Right kidney (tissue), 1 donor: ENCODE measurements at regions not wholly inside any gene's neighbourhood (a gene's known extent, or its start where the extent isn't known, plus 50 kb on each side); places are given as distances from the start of the nearest gene placed in this dataset.

Experiments
- DNase-seq: peaks from one replicate; pipeline ENCODE4 v3.0.0-alpha.2; 2016

GRCh38 chr10:29083096-29083495 is 205.8 kb upstream of the LYZL1 start:
- peak; percentile 21 for DNase-seq

- no peak for DNase-seq
Measured at GRCh38 chr10:29084681-29085307, 204.1 kb upstream of the LYZL1 start.

DNA sequence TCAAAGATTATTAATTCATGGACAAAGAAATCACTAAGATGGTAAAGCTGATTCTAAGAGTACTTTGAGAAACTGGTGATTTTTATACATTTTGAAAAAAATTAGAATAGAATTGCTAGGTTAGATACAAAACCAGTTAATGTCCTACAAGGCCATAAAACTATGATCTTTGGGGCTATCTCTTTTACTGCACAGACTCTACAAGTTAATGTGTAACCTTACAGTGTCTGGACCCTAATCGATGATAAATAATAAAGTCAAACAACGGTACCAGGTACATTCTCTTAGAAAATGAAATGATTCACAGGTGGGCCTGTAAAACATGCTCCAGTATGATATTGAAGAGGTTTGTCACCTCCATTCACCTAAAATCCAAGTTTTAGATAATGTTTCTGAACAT is 199.8 kb upstream of the LYZL1 start:
- no peak for DNase-seq

DNA sequence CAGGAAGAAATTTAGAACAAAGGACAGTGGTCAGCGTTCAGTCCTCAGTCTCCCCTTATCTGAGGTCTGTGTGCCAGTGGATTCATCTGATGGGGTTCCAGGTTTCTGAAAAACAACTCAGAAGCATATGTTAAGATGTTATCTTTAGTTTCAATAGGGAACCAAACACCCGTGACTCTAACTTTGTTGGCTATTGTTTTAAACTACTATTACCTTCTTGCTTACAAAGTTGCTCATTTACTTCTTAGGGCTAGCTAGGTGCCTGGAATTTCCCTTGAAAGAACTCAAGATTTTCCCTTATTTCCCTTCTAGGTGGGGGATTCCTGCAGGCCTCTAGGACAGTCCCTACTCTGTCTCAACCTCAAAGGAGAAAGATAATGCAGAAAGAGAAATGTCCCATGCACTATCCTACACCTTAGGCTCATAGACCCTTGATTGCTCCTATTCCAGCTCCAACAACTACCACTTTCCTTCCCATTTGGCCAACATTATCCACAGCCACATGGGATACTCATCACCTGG is 192.5 kb upstream of the LYZL1 start:
- no peak for DNase-seq

GRCh38 chr10:29098423-29098822 is 190.4 kb upstream of the LYZL1 start:
- DNase-seq = no peak

DNA sequence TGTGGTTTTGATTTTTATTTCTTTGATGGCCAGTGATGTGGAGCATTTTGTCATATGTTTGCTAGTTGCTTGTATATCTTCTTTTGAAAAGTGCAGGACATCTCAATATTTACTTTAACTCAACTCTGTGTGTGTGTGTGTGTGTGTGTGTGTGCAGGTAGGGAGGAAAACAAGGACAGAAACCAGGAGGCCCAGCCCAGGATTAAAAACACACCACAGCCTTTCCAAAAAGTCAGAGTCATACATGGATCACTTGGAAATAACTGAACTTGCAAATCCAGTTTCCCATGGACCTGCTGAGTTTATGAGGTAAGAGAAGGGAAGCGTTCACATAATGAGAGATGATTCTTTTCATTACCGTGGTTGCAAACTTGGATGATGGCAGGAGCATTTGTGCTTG is 189.9 kb upstream of the LYZL1 start:
- DNase-seq = no peak

GRCh38 chr10:29099415-29099814 is 189.5 kb upstream of the LYZL1 start:
- no peak for DNase-seq

- DNase-seq = no peak
Measured at GRCh38 chr10:29100505-29100904, 188.4 kb upstream of the LYZL1 start.

DNA sequence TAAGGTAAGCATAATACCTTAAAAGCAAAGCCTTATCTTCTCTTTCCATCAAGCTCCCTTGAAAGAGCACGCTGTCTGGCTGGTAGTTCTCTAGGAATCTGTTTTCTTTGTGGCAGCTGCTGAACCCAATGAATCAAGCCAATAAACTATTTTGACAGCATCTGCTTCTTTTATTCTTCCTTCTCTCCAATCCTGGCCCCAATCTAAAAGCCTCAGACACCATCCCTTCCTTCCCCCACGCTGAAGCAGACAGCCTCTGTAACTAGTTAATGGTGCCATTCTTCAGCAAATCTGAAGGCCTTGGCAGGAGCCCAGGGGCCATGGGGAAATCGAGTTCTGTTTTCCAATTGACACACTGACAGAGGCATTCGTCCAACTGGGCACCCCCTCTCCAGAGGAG is 186.6 kb upstream of the LYZL1 start:
- no peak for DNase-seq

- DNase-seq = no peak
Measured at GRCh38 chr10:29102636-29103035, 186.2 kb upstream of the LYZL1 start.

- DNase-seq = no peak
Measured at GRCh38 chr10:29104661-29105399, 184.0 kb upstream of the LYZL1 start.

DNA sequence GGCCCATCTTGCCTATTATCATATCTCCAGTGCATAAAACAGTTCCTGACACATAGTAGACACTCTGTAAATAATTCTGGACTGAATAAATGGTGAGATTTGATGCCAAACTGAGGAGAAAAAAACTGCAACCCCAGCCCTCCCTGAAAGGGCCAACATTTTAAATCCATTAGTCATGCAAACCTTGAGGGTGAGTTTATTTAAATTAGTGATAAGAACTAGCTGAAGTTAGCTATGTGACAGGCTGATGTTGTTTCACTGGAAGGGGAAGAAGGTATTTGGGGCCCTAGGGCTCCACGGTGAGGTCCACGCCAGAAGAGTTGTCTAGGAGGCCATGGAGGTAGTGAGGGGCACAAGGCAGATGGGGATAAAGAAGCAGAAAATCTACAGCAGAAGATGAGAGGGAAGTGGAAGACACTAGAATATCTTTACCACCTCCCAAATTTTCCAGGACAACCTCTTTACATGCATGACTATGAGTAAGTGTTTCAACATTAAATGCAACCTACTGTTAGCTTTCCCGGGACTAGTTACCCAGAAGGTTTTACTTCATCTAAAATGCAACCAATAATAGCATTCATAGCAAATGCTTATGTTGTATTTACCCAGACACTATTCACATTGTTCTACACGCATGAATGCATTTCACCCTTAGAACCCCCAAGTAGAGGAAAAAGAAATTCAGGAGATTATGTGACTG is 183.2 kb upstream of the LYZL1 start:
- DNase-seq = no peak

GRCh38 chr10:29106287-29106686 is 182.6 kb upstream of the LYZL1 start:
- DNase-seq = no peak

GRCh38 chr10:29107866-29108498 is 180.9 kb upstream of the LYZL1 start:
- no peak for DNase-seq

GRCh38 chr10:29109707-29110571 is 178.9 kb upstream of the LYZL1 start:
- no peak for DNase-seq

DNA sequence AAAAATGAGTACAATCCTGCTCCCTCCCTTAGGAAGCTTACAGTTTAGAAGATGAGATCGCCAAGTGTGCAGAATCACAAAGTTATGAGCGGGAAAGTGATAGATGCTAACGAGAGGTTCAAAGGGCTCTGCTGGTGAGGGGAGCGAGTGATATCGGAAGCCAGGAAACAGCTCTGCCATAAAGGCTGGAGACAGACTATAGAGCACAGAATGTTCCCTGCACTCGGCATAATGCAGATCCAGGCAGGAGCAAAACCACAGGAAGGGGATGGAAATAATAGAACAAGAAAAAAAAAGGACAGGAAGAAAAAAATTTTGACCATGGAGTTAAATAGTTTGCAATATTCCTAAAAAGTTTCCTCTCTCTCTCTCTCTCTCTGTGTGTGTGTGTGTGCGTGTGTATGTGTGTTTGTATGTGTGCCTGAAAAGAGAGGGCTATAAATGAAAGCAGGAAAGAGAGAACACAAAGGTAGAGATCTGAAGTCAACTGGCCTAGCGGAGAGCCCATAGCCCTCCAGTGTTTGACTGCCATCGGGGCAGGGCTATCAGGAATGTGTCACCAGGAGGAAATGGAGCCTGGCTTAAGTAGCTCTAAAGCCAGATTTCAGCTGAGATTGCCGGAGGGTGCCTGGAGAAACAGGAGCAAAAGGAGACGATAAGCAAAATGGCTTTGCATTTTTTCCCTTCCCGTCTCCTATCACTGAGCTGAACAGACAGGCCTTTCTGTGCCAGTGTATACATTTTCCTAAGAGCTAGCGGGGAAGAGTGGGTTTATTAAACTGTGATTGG is 175.8 kb upstream of the LYZL1 start:
- peak; percentile 30 for DNase-seq

- no peak for DNase-seq
Measured at GRCh38 chr10:29113616-29113945, 175.3 kb upstream of the LYZL1 start.

- DNase-seq = no peak
Measured at GRCh38 chr10:29114141-29114540, 174.7 kb upstream of the LYZL1 start.

- no peak for DNase-seq
Measured at GRCh38 chr10:29117781-29118180, 171.1 kb upstream of the LYZL1 start.

- no peak for DNase-seq
Measured at GRCh38 chr10:29119374-29119773, 169.5 kb upstream of the LYZL1 start.

DNA sequence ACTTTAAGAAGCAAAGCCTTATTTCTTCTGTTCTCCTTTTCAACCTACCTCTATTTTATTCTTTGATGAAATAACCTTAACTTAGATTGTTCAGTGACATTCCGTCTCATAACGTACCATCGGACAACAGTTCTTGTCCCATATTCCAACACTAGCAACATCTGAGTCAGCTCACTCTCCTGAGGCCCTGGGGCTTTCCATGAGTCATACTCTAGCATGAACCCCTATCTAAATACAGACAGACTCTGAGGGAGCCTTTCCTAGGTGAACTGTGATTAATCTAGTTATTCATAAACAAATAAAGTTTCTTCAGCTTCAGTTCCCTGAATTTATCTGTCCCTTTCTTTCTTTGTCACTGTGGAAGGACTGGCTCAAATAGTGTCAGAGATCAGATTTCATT is 168.7 kb upstream of the LYZL1 start:
- no peak for DNase-seq
